Daoy (cell line): ENCODE measurements at regions not wholly inside any gene's neighbourhood (a gene's known extent, or its start where the extent isn't known, plus 50 kb on each side); places are given as distances from the start of the nearest gene placed in this dataset.

Source experiments
- DNase-seq: peaks from one replicate; pipeline ENCODE4 v3.0.0-alpha.2; 2015; ENCODE audit warnings: low read depth

- no peak for DNase-seq
Measured at GRCh38 chr18:2172881-2173280, 398.4 kb downstream of the METTL4 start.

GRCh38 chr18:2173486-2173885 is 397.8 kb downstream of the METTL4 start:
- peak; percentile 68 for DNase-seq

GRCh38 chr18:2178036-2178435 is 393.3 kb downstream of the METTL4 start:
- DNase-seq, result no peak

GRCh38 chr18:2179498-2180183 is 391.7 kb downstream of the METTL4 start:
- no peak for DNase-seq

- DNase-seq, result no peak
Measured at GRCh38 chr18:2180586-2180985, 390.7 kb downstream of the METTL4 start.

GRCh38 chr18:2183432-2183831 is 387.9 kb downstream of the METTL4 start:
- DNase-seq, result no peak

- no peak for DNase-seq
Measured at GRCh38 chr18:2186967-2187366, 384.3 kb downstream of the METTL4 start.

GRCh38 chr18:2188258-2188657 is 383.0 kb downstream of the METTL4 start:
- DNase-seq, result no peak

GRCh38 chr18:2191180-2191790 is 380.0 kb downstream of the METTL4 start:
- no peak for DNase-seq

- no peak for DNase-seq
Measured at GRCh38 chr18:2192562-2192961, 378.7 kb downstream of the METTL4 start.

GRCh38 chr18:2197946-2198345 is 373.4 kb downstream of the METTL4 start:
- DNase-seq, result peak; percentile 8

- no peak for DNase-seq
Measured at GRCh38 chr18:2199060-2199459, 372.2 kb downstream of the METTL4 start.

GRCh38 chr18:2201036-2201600 is 370.2 kb downstream of the METTL4 start:
- DNase-seq, result no peak

GRCh38 chr18:2204736-2205135 is 366.6 kb downstream of the METTL4 start:
- DNase-seq, result no peak

GRCh38 chr18:2207294-2207693 is 364.0 kb downstream of the METTL4 start:
- DNase-seq, result no peak

- DNase-seq, result no peak
Measured at GRCh38 chr18:2212598-2213205, 358.6 kb downstream of the METTL4 start.

- no peak for DNase-seq
Measured at GRCh38 chr18:2213905-2214304, 357.4 kb downstream of the METTL4 start.

- DNase-seq, result no peak
Measured at GRCh38 chr18:2217356-2217755, 353.9 kb downstream of the METTL4 start.

- DNase-seq, result no peak
Measured at GRCh38 chr18:2218101-2218500, 353.2 kb downstream of the METTL4 start.

GRCh38 chr18:2219706-2220105 is 351.6 kb downstream of the METTL4 start:
- no peak for DNase-seq

GRCh38 chr18:2222270-2223185 is 348.8 kb downstream of the METTL4 start:
- no peak for DNase-seq

- no peak for DNase-seq
Measured at GRCh38 chr18:2223449-2223848, 347.9 kb downstream of the METTL4 start.
